HepG2 (cell line): ENCODE measurements at regions not wholly inside any gene's neighbourhood (a gene's known extent, or its start where the extent isn't known, plus 50 kb on each side); places are given as distances from the start of the nearest gene placed in this dataset.

Experiments used
- ATAC-seq: fragments of 200-7000 bp; cut with Tn5 transposase; 3 replicates; pipeline ENCODE4 v1.9.1; 2020; ENCODE audit warnings: mild to moderate bottlenecking, moderate library complexity
- BruUV-seq: library from RNA; stranded (reverse); fragments of 400-500 nt; replicated peaks from 2 replicates; lab custom pipeline; 2021; lab: Mats Ljungman, UMichigan
- CTCF ChIA-PET: fragments of 300-600 bp; formaldehyde crosslinking; extraction: SDS; loops from one replicate; lab custom pipeline; 2021; ENCODE audit warnings: low total read pairs, inconsistent platforms, low intra/inter-chr PET ratio; lab: Yijun Ruan, JAX
- POLR2A ChIA-PET: fragments of 350-600 bp; sonication (Branson Sonifier 250); formaldehyde crosslinking; loops from one replicate; lab custom pipeline; 2020; ENCODE audit warnings: antibody characterized with exemption, inconsistent platforms; lab: Yijun Ruan, JAX
- DNase-seq: peaks from one replicate; pipeline ENCODE4 v3.0.0-alpha.2; 2015; ENCODE audit warnings: low spot score
- FAIRE-seq: peaks from 3 replicates; lab custom pipeline; 2011; peaks lifted over from hg19 to GRCh38; lab: Jason Lieb, UNC
- H2AFZ ChIP-seq: one replicate; pipeline ENCODE4 v1.6.1; 2011; ENCODE audit warnings: low read length, inconsistent platforms
- H3K27ac ChIP-seq: fragments of 300-600 bp; 3 replicates; pipeline ENCODE4 v1.8.0; 2011; ENCODE audit warnings: mixed run types, mild to moderate bottlenecking, mixed read lengths, low read length, inconsistent platforms; ENCODE audit not compliant: insufficient read depth; ENCODE audit errors: extremely low read length
- H3K27me3 ChIP-seq, 2 experiments: fragments of 200-600 bp in 1 of 2; 2 replicates in 1 of 2; 3 replicates in 1 of 2; pipeline versions ENCODE4 v1.6.0 to v1.8.0; 2011; ENCODE audit warnings: low read length in 2 of 2, mild to moderate bottlenecking in 2 of 2, moderate library complexity in 2 of 2, inconsistent platforms in 1 of 2; ENCODE audit not compliant: insufficient read depth in 2 of 2, control insufficient read depth in 1 of 2
- H3K36me3 ChIP-seq, 2 experiments: fragments of 200-600 bp in 1 of 2; replicated peaks in 1 of 2; 2 replicates in 1 of 2; 3 replicates in 1 of 2; pipeline versions ENCODE4 v1.5.1 to v1.8.0; 2011; ENCODE audit warnings: low read length in 2 of 2, inconsistent platforms in 1 of 2; ENCODE audit not compliant: insufficient read depth in 2 of 2, control insufficient read depth in 1 of 2
- H3K4me1 ChIP-seq: 2 replicates; pipeline ENCODE4 v1.5.1; 2012; ENCODE audit warnings: low read length, inconsistent platforms; ENCODE audit not compliant: insufficient read depth
- H3K4me2 ChIP-seq: 2 replicates; pipeline ENCODE4 v1.6.0; 2011; ENCODE audit warnings: low read depth, low read length, inconsistent platforms
- H3K4me3 ChIP-seq, 3 experiments: fragments of 200-600 bp in 1 of 3; sonication (generic), shearing (Covaris generic) in 1 of 3; replicated peaks in 1 of 3; 2 replicates each; pipeline ENCODE4 v1.5.1; 2011 to 2016; ENCODE audit warnings: low read length in 3 of 3, inconsistent platforms in 2 of 3, low read depth in 2 of 3, mild to moderate bottlenecking in 2 of 3, control low read depth in 1 of 3, mixed read lengths in 1 of 3; ENCODE audit not compliant: insufficient read depth in 1 of 3
- H3K79me2 ChIP-seq: one replicate; pipeline ENCODE4 v1.6.1; 2011; ENCODE audit warnings: low read length, inconsistent platforms; ENCODE audit not compliant: insufficient read depth
- H3K9ac ChIP-seq: 2 replicates; pipeline ENCODE4 v1.6.0; 2011; ENCODE audit warnings: mild to moderate bottlenecking, low read depth, low read length, inconsistent platforms; ENCODE audit not compliant: insufficient read depth
- H3K9me3 ChIP-seq: 2 replicates; pipeline ENCODE4 v1.5.1; 2012; ENCODE audit warnings: mild to moderate bottlenecking, low read length
- H4K20me1 ChIP-seq: 2 replicates; pipeline ENCODE4 v1.6.0; 2011; ENCODE audit warnings: inconsistent platforms, mild to moderate bottlenecking, low read length, moderate library complexity; ENCODE audit not compliant: insufficient read depth
- FOXP1 ChIP-seq, 2 experiments: fragments of 450-650 bp in 1 of 2; IDR thresholded peaks; 2 replicates each; pipeline ENCODE4 v1.6.1; 2017 to 2018; ENCODE audit warnings: antibody characterized with exemption in 1 of 2
- MED8 ChIP-seq: sonication (generic); formaldehyde crosslinking; IDR thresholded peaks from 2 replicates; pipeline ENCODE4 v1.8.1; 2023; ENCODE audit warnings: mild to moderate bottlenecking, missing genetic modification reagents; ENCODE audit not compliant: insufficient replicate concordance
- PAX8 ChIP-seq: sonication (generic); formaldehyde crosslinking; IDR thresholded peaks from 2 replicates; pipeline ENCODE4 v1.8.0; 2022; ENCODE audit warnings: mild to moderate bottlenecking, missing genetic modification reagents, borderline replicate concordance
- PHB2 ChIP-seq: fragments of 450-650 bp; IDR thresholded peaks from 2 replicates; pipeline ENCODE4 v1.6.1; 2018; ENCODE audit not compliant: partially characterized antibody
- SP2 ChIP-seq: sonication (generic); formaldehyde crosslinking; IDR thresholded peaks from 2 replicates; pipeline ENCODE4 v1.5.1; 2020; ENCODE audit warnings: mild to moderate bottlenecking, missing genetic modification reagents
- ZBTB20 ChIP-seq: sonication (generic); formaldehyde crosslinking; IDR thresholded peaks from 2 replicates; pipeline ENCODE4 v1.8.1; 2023; ENCODE audit warnings: missing genetic modification reagents, low read depth, mild to moderate bottlenecking, borderline replicate concordance
- ZNF367 ChIP-seq: sonication (generic); formaldehyde crosslinking; IDR thresholded peaks from 2 replicates; pipeline ENCODE4 v1.4.0; 2020; ENCODE audit warnings: missing genetic modification reagents, borderline replicate concordance
- ZNF431 ChIP-seq: sonication (generic); formaldehyde crosslinking; IDR thresholded peaks from 2 replicates; pipeline ENCODE4 v1.9.0; 2022; ENCODE audit warnings: missing genetic modification reagents, low read depth, mild to moderate bottlenecking, borderline replicate concordance
- WGBS: methylation state at CpG from one replicate; pipeline ENCODE4 v1.1.6; 2017; ENCODE audit warnings: low lambda C conversion rate; 5-methylcytosine and 5-hydroxymethylcytosine counted together
- in situ Hi-C: cut with HindIII; loops from 2 replicates; pipeline ENCODE4 v1.10.0; 2017; ENCODE audit warnings: low pct_unique_long_range_greater_than_20kb; ENCODE audit not compliant: extremely low pct_ligation_motif_present
- intact Hi-C: fragments of 100-400 bp; cut with micrococcal nuclease; formaldehyde crosslinking; loops from one replicate; pipeline ENCODE4 v1.10.0; 2022; ENCODE audit not compliant: unreplicated experiment
- TF ChIP-seq, protein P1 (sequence below): IDR thresholded peaks from 2 replicates; pipeline ENCODE4 v1.6.1; 2018; ENCODE audit warnings: missing genetic modification reagents
- TF ChIP-seq, protein P2 (sequence below): sonication (generic); formaldehyde crosslinking; IDR thresholded peaks from 2 replicates; pipeline ENCODE4 v1.8.0; 2022; ENCODE audit warnings: mild to moderate bottlenecking, missing genetic modification reagents; ENCODE audit not compliant: insufficient replicate concordance
- TF ChIP-seq, protein P3 (sequence below), 2 experiments: sonication (generic) in 1 of 2; formaldehyde crosslinking in 1 of 2; IDR thresholded peaks; 2 replicates each; pipeline versions ENCODE4 v1.6.1 to v1.9.0; 2014 to 2022; ENCODE audit warnings: antibody characterized with exemption in 1 of 2, borderline replicate concordance in 1 of 2, inconsistent platforms in 1 of 2, low read depth in 1 of 2, missing genetic modification reagents in 1 of 2
- TF ChIP-seq, protein P4 (sequence below): sonication (generic); formaldehyde crosslinking; IDR thresholded peaks from 2 replicates; pipeline ENCODE4 v1.8.1; 2023; ENCODE audit warnings: mild to moderate bottlenecking, missing genetic modification reagents

DNA sequence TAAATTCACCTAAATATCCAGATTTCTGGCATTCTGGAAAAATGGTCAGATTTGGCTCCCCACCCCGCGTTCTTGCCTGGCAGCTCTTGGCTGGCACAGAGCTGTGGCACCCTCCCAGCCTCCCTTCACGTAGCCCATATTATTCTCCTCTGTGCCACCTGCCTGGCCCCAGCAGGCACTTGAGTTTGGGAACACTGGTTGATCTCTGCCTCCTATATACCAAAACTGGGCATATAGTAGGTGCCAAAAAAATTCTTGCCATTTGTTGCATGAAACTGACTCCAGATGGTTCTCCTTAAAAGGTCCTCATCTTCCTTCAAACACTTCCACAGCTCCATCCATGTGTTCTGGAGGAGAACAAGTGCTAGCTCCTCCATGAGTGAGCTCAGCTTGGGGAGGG is 167.0 kb downstream of the RPS24 start:
- FAIRE-seq = no peak
- Histone ChIP-seq H3K9ac (no peak overlapping the region), H2AFZ (no peak overlapping the region), H3K36me3 (no peaks in the 10 kb centered on the region), H3K27me3 (peaks cover 3 to 12% of the 10 kb centered on the region in 2 experiments; a peak in 4 of 5 replicates), H3K4me2 (no peak overlapping the region), H3K27ac (no peak overlapping the region), H3K4me3 (no peak overlapping the region), H3K4me1 (peaks cover 14% of the 10 kb centered on the region), H3K79me2 (no peaks in the 10 kb centered on the region), H3K9me3 (no peaks in the 10 kb centered on the region), H4K20me1 (no peaks in the 10 kb centered on the region)
- no peak for DNase-seq
- 0% methylated on average over 3 of the region's 3 CpGs for WGBS
- in situ Hi-C loops = no loop called here
- intact Hi-C loops = no loop called here
- no peak for ATAC-seq
- ChIA-PET CTCF (no interaction called here), POLR2A (no interaction called here)
- BruUV-seq = no TSS peak
- no peak for TF ChIP-seq PAX8 (CRISPR knock-in tag)
- TF ChIP-seq, protein P1, sequence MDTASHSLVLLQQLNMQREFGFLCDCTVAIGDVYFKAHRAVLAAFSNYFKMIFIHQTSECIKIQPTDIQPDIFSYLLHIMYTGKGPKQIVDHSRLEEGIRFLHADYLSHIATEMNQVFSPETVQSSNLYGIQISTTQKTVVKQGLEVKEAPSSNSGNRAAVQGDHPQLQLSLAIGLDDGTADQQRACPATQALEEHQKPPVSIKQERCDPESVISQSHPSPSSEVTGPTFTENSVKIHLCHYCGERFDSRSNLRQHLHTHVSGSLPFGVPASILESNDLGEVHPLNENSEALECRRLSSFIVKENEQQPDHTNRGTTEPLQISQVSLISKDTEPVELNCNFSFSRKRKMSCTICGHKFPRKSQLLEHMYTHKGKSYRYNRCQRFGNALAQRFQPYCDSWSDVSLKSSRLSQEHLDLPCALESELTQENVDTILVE = no peak
- TF ChIP-seq SP2 = no peak
- no peak for TF ChIP-seq PHB2
- no peak for TF ChIP-seq MED8 (CRISPR knock-in tag)
- no peak for TF ChIP-seq ZNF367 (CRISPR knock-in tag)
- TF ChIP-seq ZNF431 (CRISPR knock-in tag) = no peak
- TF ChIP-seq, protein P2, sequence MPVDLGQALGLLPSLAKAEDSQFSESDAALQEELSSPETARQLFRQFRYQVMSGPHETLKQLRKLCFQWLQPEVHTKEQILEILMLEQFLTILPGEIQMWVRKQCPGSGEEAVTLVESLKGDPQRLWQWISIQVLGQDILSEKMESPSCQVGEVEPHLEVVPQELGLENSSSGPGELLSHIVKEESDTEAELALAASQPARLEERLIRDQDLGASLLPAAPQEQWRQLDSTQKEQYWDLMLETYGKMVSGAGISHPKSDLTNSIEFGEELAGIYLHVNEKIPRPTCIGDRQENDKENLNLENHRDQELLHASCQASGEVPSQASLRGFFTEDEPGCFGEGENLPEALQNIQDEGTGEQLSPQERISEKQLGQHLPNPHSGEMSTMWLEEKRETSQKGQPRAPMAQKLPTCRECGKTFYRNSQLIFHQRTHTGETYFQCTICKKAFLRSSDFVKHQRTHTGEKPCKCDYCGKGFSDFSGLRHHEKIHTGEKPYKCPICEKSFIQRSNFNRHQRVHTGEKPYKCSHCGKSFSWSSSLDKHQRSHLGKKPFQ (CRISPR knock-in tag) = no peak
- no peak for TF ChIP-seq ZBTB20 (CRISPR knock-in tag)
- TF ChIP-seq, protein P3, sequence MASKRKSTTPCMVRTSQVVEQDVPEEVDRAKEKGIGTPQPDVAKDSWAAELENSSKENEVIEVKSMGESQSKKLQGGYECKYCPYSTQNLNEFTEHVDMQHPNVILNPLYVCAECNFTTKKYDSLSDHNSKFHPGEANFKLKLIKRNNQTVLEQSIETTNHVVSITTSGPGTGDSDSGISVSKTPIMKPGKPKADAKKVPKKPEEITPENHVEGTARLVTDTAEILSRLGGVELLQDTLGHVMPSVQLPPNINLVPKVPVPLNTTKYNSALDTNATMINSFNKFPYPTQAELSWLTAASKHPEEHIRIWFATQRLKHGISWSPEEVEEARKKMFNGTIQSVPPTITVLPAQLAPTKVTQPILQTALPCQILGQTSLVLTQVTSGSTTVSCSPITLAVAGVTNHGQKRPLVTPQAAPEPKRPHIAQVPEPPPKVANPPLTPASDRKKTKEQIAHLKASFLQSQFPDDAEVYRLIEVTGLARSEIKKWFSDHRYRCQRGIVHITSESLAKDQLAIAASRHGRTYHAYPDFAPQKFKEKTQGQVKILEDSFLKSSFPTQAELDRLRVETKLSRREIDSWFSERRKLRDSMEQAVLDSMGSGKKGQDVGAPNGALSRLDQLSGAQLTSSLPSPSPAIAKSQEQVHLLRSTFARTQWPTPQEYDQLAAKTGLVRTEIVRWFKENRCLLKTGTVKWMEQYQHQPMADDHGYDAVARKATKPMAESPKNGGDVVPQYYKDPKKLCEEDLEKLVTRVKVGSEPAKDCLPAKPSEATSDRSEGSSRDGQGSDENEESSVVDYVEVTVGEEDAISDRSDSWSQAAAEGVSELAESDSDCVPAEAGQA (IDR thresholded peaks at IDR 0.05; ENCODE audit: low read depth) = no peak
- TF ChIP-seq, protein P3 (CRISPR knock-in tag; IDR thresholded peaks at IDR 0.05; ENCODE audit: borderline replicate concordance) = no peak
- no peak for TF ChIP-seq FOXP1 (IDR thresholded peaks at IDR 0.05)
- TF ChIP-seq FOXP1 (CRISPR knock-in tag; IDR thresholded peaks at IDR 0.05) = no peak
- TF ChIP-seq, protein P4, sequence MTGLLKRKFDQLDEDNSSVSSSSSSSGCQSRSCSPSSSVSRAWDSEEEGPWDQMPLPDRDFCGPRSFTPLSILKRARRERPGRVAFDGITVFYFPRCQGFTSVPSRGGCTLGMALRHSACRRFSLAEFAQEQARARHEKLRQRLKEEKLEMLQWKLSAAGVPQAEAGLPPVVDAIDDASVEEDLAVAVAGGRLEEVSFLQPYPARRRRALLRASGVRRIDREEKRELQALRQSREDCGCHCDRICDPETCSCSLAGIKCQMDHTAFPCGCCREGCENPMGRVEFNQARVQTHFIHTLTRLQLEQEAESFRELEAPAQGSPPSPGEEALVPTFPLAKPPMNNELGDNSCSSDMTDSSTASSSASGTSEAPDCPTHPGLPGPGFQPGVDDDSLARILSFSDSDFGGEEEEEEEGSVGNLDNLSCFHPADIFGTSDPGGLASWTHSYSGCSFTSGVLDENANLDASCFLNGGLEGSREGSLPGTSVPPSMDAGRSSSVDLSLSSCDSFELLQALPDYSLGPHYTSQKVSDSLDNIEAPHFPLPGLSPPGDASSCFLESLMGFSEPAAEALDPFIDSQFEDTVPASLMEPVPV (CRISPR knock-in tag) = no peak
